Panc1 (cell line): ENCODE measurements at regions not wholly inside any gene's neighbourhood (a gene's known extent, or its start where the extent isn't known, plus 50 kb on each side); places are given as distances from the start of the nearest gene placed in this dataset.

ENCODE experiments used
- ATAC-seq: fragments of 200-7000 bp; cut with Tn5 transposase; 2 replicates; pipeline ENCODE4 v1.9.1; 2020; ENCODE audit warnings: mild to moderate bottlenecking, moderate library complexity
- BruUV-seq: library from RNA; stranded (reverse); fragments of 400-500 nt; replicated peaks from 2 replicates; lab custom pipeline; 2021; lab: Mats Ljungman, UMichigan
- CTCF ChIA-PET: fragments of 300-600 bp; sonication (Branson Sonifier 250); formaldehyde crosslinking; loops from one replicate; lab custom pipeline; 2022; ENCODE audit warnings: antibody characterized with exemption; lab: Charles Lee
- POLR2A ChIA-PET: fragments of 300-600 bp; sonication (Branson Sonifier 250); formaldehyde crosslinking; loops from one replicate; lab custom pipeline; 2022; ENCODE audit warnings: antibody characterized with exemption; lab: Charles Lee
- DNase-seq: peaks from one replicate; pipeline ENCODE4 v3.0.0-alpha.2; 2010; ENCODE audit warnings: low read depth, low spot score
- H3K27ac ChIP-seq: 2 replicates; pipeline ENCODE4 v1.5.1; 2011; ENCODE audit warnings: mild to moderate bottlenecking, low read length, inconsistent platforms
- H3K27me3 ChIP-seq: fragments of 200-500 bp; sonication (Bioruptor generic); 2 replicates; pipeline ENCODE4 v1.6.0; 2014; ENCODE audit warnings: low read length, inconsistent platforms; ENCODE audit not compliant: control insufficient read depth, insufficient read depth
- H3K36me3 ChIP-seq: fragments of 200-500 bp; sonication (Bioruptor generic); 2 replicates; pipeline ENCODE4 v1.5.1; 2014; ENCODE audit warnings: inconsistent platforms, mild to moderate bottlenecking, low read length, moderate library complexity; ENCODE audit not compliant: control insufficient read depth, insufficient read depth
- H3K4me1 ChIP-seq: 2 replicates; pipeline ENCODE4 v1.5.1; 2011; ENCODE audit warnings: inconsistent platforms, mild to moderate bottlenecking, low read length, moderate library complexity; ENCODE audit not compliant: control insufficient read depth, insufficient read depth
- H3K4me3 ChIP-seq, 2 experiments: 2 replicates each; pipeline ENCODE4 v1.5.1; 2011 to 2012; ENCODE audit warnings: low read depth in 2 of 2, low read length in 2 of 2, mild to moderate bottlenecking in 2 of 2, inconsistent platforms in 1 of 2, moderate library complexity in 1 of 2
- H3K9me3 ChIP-seq: fragments of 200-500 bp; sonication (Bioruptor generic); 2 replicates; pipeline ENCODE4 v1.5.1; 2014; ENCODE audit warnings: low read depth, mild to moderate bottlenecking, inconsistent platforms, low read length, moderate library complexity; ENCODE audit not compliant: control insufficient read depth, insufficient read depth
- POLR2AphosphoS5 ChIP-seq: IDR thresholded peaks from 2 replicates; pipeline ENCODE4 v1.6.1; 2012; ENCODE audit warnings: mild to moderate bottlenecking, low read depth, low read length, moderate library complexity
- SIN3A ChIP-seq: IDR thresholded peaks from 2 replicates; pipeline ENCODE4 v1.6.1; 2012; ENCODE audit warnings: low read depth, mild to moderate bottlenecking, low read length, moderate library complexity, borderline replicate concordance; ENCODE audit not compliant: insufficient read depth
- TCF7L2 ChIP-seq: IDR thresholded peaks from 2 replicates; pipeline ENCODE4 v1.6.1; 2011; ENCODE audit warnings: mild to moderate bottlenecking, low read depth, low read length, inconsistent platforms
- in situ Hi-C: cut with HindIII; loops from 2 replicates; pipeline ENCODE4 v1.10.0; 2016; ENCODE audit warnings: low sequenced_read_pairs, low pct_unique_long_range_greater_than_20kb
- intact Hi-C: fragments of 100-400 bp; cut with micrococcal nuclease; formaldehyde crosslinking; loops from one replicate; pipeline ENCODE4 v1.10.0; 2022; ENCODE audit not compliant: unreplicated experiment
- TF ChIP-seq, protein P1 (sequence below): fragments of 450-650 bp; IDR thresholded peaks from 2 replicates; pipeline ENCODE4 v1.5.1; 2017; ENCODE audit warnings: mild to moderate bottlenecking
- TF ChIP-seq, protein P2 (sequence below), 2 experiments: IDR thresholded peaks; 2 replicates each; pipeline ENCODE4 v1.6.1; 2011 to 2012; ENCODE audit warnings: low read depth in 2 of 2, control low read depth in 1 of 2, low read length in 1 of 2, mild to moderate bottlenecking in 1 of 2, moderate library complexity in 1 of 2; ENCODE audit not compliant: insufficient read depth in 1 of 2

DNA sequence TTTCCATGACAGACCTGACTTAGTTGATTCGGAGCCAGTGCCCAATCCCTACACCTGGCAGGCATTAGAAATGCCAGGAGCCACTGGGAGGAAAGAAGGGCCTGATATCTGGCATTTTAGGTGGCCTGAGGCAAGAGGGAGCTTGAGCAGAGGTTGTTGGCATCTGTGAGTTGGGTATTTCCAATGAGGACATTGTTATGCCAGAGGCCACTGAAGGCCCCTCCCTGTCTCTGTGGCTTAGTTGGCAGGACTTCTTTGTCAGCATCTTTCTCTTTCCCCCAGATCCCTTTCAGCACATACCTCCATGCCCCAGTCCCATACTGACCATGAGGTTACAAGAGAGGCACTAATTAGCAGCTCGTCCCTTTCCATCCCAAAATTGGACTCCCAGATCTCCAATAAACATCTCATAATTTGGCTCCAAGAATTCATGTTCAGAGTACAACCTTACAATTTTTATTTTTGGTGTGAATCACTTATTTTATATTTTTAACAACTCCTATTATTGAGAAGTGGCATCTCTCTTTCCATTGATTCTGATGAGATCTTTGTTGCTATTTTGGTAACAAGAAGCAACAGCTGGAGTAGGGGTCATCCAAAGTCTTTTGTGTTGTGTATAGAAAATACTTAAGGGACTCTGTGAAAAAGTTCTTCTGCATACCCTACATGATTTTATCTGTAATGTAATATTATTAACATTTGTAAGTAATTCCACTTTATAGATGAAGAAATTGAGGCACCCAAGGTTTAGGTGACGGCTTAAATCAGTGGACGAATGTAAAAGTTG is 68.6 kb upstream of the MAP3K1 start:
- Histone ChIP-seq H3K27me3 (no peaks in the 10 kb centered on the region; the same call in none of the 2 replicates), H3K36me3 (no peaks in the 10 kb centered on the region), H3K9me3 (no peaks in the 10 kb centered on the region), H3K4me3 (no peak overlapping the region), H3K4me1 (no peaks in the 10 kb centered on the region), H3K27ac (no peak overlapping the region)
- ChIA-PET CTCF (no interaction called here), POLR2A (no interaction called here)
- in situ Hi-C loops = no loop called here
- intact Hi-C loops = no loop called here
- no TSS peak for BruUV-seq
- TF ChIP-seq SIN3A (no peak), TCF7L2 (no peak), POLR2AphosphoS5 (no peak)
- TF ChIP-seq, protein P1, sequence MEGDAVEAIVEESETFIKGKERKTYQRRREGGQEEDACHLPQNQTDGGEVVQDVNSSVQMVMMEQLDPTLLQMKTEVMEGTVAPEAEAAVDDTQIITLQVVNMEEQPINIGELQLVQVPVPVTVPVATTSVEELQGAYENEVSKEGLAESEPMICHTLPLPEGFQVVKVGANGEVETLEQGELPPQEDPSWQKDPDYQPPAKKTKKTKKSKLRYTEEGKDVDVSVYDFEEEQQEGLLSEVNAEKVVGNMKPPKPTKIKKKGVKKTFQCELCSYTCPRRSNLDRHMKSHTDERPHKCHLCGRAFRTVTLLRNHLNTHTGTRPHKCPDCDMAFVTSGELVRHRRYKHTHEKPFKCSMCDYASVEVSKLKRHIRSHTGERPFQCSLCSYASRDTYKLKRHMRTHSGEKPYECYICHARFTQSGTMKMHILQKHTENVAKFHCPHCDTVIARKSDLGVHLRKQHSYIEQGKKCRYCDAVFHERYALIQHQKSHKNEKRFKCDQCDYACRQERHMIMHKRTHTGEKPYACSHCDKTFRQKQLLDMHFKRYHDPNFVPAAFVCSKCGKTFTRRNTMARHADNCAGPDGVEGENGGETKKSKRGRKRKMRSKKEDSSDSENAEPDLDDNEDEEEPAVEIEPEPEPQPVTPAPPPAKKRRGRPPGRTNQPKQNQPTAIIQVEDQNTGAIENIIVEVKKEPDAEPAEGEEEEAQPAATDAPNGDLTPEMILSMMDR = no peak
- TF ChIP-seq, protein P2, sequence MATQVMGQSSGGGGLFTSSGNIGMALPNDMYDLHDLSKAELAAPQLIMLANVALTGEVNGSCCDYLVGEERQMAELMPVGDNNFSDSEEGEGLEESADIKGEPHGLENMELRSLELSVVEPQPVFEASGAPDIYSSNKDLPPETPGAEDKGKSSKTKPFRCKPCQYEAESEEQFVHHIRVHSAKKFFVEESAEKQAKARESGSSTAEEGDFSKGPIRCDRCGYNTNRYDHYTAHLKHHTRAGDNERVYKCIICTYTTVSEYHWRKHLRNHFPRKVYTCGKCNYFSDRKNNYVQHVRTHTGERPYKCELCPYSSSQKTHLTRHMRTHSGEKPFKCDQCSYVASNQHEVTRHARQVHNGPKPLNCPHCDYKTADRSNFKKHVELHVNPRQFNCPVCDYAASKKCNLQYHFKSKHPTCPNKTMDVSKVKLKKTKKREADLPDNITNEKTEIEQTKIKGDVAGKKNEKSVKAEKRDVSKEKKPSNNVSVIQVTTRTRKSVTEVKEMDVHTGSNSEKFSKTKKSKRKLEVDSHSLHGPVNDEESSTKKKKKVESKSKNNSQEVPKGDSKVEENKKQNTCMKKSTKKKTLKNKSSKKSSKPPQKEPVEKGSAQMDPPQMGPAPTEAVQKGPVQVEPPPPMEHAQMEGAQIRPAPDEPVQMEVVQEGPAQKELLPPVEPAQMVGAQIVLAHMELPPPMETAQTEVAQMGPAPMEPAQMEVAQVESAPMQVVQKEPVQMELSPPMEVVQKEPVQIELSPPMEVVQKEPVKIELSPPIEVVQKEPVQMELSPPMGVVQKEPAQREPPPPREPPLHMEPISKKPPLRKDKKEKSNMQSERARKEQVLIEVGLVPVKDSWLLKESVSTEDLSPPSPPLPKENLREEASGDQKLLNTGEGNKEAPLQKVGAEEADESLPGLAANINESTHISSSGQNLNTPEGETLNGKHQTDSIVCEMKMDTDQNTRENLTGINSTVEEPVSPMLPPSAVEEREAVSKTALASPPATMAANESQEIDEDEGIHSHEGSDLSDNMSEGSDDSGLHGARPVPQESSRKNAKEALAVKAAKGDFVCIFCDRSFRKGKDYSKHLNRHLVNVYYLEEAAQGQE (IDR thresholded peaks at IDR 0.05; ENCODE audit: insufficient read depth in 1 of 2, low read depth in 2 of 2, low read length in 1 of 2) = no peak
- no peak for DNase-seq
- ATAC-seq = no peak

DNA sequence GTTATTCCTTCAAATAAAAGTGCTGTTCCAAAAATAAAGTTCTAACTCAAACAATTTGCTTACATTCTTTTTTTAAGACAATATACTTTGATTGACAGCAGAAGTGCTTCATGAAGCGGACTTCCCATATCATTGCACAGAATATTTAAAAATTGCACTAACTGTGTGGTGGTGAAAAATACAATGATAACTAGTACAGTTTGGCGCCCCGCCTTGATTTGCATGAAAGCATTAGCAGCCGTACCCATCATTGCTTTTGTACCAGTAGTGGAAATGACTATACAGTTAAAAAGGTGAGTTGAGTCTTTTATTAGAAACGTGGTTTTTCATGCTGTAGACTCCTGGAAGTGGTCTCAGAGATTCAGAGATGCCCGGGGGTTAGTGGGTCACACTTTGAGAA is 69.5 kb upstream of the MAP3K1 start:
- POLR2A ChIA-PET = no interaction called here
- in situ Hi-C loops = no loop called here
- Histone ChIP-seq H3K27me3 (no peaks in the 10 kb centered on the region; the same call in 1 of the 2 replicates), H3K9me3 (no peaks in the 10 kb centered on the region), H3K4me3 (no peak overlapping the region), H3K36me3 (no peaks in the 10 kb centered on the region), H3K4me1 (no peaks in the 10 kb centered on the region), H3K27ac (no peak overlapping the region)
- no TSS peak for BruUV-seq
- DNase-seq = no peak
- CTCF ChIA-PET = no interaction called here
- TF ChIP-seq TCF7L2 (no peak), POLR2AphosphoS5 (no peak), SIN3A (no peak)
- TF ChIP-seq, protein P1 = no peak
- TF ChIP-seq, protein P2 (IDR thresholded peaks at IDR 0.05; ENCODE audit: insufficient read depth in 1 of 2, low read depth in 2 of 2, low read length in 1 of 2) = no peak
- intact Hi-C loops = no loop called here
- no peak for ATAC-seq
